ENCODE measurements at regions not wholly inside any gene's neighbourhood (a gene's known extent, or its start where the extent isn't known, plus 50 kb on each side); places are given as distances from the start of the nearest gene placed in this dataset.
"Not testable (repeated sequence)": the region's sequence is repeated elsewhere in the genome, so short reads cannot be mapped to it uniquely, and the experiment has no call there.

DNA sequence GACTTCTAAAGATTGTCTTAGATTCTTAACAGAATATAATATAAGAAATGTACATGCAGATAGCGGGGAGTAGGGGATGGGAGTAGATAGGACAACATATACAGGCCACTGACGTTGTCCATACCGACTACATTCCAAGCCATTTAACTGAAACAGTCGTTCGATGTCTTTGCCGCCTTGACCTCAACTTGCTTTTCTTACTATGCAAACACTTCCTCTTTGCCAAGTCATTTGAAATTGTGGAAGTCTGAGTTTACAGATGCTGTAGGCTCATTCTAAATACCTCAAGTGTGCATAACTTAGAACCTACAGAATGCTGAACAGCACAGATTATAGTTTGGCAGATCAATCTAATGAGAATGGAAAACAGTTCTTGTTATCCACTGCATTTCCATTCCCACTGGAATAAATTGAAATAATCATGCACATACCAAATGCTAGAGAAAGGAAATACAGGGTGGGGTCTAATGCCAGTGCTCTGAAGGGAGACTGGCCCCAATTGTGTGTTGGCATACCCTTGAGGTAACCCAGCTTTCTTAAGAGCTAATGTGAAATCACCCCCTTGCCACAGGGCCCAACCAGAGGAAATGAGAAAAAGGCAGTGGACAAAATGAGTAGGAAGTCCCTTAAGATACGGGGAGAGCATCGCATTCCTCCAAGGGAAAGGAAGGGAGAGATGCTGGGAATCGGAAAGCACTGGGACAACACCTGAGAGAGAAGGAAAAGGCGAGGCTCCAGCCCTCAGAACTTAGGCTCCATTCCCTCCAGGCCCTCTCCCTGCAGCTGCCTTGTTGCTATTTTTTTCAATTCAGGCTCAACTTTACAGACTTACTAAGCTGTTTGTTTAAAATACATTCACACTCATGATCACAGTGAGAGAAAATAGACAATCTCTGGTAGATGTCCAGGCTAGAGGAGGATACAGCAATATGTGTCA lies 380.9 kb upstream of the TMTC1 start:
- Histone ChIP-seq H3K9me3 (no peaks in the 10 kb centered on the region), H3K27me3 (peaks cover 12% of the 10 kb centered on the region), H3K36me3 (no peaks in the 10 kb centered on the region), H3K27ac (no peak overlapping the region), H3K4me3 (no peak overlapping the region), H3K4me1 (no peaks in the 10 kb centered on the region)
- TF ChIP-seq POLR2AphosphoS5 (IDR thresholded peaks at IDR 0.05) = no peak
- TF ChIP-seq, protein P1, sequence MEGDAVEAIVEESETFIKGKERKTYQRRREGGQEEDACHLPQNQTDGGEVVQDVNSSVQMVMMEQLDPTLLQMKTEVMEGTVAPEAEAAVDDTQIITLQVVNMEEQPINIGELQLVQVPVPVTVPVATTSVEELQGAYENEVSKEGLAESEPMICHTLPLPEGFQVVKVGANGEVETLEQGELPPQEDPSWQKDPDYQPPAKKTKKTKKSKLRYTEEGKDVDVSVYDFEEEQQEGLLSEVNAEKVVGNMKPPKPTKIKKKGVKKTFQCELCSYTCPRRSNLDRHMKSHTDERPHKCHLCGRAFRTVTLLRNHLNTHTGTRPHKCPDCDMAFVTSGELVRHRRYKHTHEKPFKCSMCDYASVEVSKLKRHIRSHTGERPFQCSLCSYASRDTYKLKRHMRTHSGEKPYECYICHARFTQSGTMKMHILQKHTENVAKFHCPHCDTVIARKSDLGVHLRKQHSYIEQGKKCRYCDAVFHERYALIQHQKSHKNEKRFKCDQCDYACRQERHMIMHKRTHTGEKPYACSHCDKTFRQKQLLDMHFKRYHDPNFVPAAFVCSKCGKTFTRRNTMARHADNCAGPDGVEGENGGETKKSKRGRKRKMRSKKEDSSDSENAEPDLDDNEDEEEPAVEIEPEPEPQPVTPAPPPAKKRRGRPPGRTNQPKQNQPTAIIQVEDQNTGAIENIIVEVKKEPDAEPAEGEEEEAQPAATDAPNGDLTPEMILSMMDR (IDR thresholded peaks at IDR 0.05) = no peak
- no peak for TF ChIP-seq EP300 (IDR thresholded peaks at IDR 0.05)
- TF ChIP-seq POLR2A (IDR thresholded peaks at IDR 0.05) = no peak
- no peak for DNase-seq (ENCODE audit: low spot score in 2 of 2)
- 76% methylated on average over 10 of the region's 10 CpGs for WGBS

DNA sequence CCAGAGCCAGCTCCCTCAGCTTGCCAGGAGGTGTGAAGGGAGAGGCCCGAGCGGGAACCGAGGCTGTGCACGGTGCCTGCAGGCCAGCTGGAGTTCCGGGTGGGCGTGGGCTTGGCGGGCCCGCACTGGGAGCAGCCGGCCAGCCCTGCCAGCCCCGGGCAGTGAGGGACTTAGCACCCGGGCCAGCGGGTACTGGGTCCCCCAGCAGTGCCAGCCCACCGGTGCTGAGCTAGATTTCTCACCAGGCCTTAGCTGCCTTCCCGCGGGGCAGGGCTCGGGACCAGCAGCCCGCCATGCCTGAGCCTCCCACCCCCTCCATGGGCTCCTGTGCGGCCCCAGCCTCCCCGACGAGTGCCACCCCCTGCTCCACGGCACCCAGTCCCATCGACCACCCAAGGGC lies 373.1 kb upstream of the TMTC1 start:
- no CpG with 5 or more reads among the region's 22 CpGs for WGBS
- not testable (repeated sequence) for H3K36me3 ChIP-seq; H3K4me1 ChIP-seq; H3K4me3 ChIP-seq; H3K27me3 ChIP-seq; H3K9me3 ChIP-seq; H3K27ac ChIP-seq; DNase-seq (ENCODE audit: low spot score in 2 of 2)

DNA sequence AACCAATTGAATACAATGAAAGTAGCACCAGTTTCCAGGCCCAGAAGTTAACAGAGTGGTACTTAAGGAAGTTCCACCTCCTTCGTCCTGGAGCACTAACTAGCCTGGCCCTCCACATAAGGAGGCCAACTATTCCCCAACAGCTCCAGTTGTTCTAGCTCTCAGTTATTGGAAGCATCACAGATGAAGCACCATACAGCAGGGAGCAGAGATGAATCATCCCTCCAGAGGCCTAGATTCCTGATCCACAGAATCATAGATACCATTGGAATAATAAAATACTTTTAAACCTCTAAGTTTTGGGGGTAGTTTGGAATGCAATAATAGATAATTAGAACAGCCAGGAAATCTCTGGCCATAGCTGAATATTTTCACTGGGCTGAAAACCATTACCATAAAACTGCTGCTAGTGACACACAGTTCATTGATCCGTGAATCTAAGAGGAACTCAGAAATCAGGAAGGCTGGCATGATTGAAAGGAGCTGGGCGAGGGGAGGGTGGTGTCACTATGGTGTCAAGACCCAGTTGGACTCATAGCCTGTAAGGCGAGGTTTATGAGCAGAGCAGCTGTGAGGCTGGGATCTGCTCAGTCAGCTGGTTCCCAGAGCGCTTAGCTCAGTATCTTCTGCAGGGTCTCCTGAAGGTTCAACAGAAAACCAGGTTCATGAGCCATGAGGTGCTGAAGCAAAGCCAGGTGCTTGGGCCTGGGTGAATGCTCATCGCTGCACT lies 371.4 kb upstream of the TMTC1 start:
- no peak overlapping the region for H3K27ac ChIP-seq
- 81% methylated on average over 5 of the region's 6 CpGs for WGBS
- no peak for TF ChIP-seq POLR2AphosphoS5 (IDR thresholded peaks at IDR 0.05)
- TF ChIP-seq EP300 (IDR thresholded peaks at IDR 0.05) = no peak
- TF ChIP-seq, protein P1 (IDR thresholded peaks at IDR 0.05) = no peak
- no peak for TF ChIP-seq POLR2A (IDR thresholded peaks at IDR 0.05)
- H3K4me1 ChIP-seq = no peaks in the 10 kb centered on the region
- no peak for DNase-seq (ENCODE audit: low spot score in 2 of 2)
- H3K9me3 ChIP-seq = no peaks in the 10 kb centered on the region
- H3K36me3 ChIP-seq = no peaks in the 10 kb centered on the region
- H3K27me3 ChIP-seq = no peaks in the 10 kb centered on the region
- H3K4me3 ChIP-seq = no peak overlapping the region

DNA sequence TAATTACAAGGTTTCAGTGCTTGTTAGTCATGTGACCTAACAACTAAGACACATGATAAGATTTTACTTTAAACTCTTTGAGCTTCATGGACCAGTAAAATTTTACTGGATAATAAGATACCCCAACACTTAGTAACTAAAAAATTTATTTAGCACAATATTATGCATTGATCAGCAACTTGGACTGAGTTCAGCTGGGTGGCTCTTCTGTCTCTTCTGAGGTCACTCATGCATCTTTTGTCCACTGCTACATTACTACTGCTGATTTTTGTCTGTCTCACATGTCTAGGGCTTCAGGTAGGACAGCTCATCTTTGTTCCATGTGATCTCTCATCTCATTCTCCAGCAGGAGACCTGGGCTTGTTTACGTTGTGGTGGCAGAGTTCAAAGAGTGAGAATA lies 370.2 kb upstream of the TMTC1 start:
- TF ChIP-seq POLR2A (IDR thresholded peaks at IDR 0.05) = no peak
- no peak for TF ChIP-seq EP300 (IDR thresholded peaks at IDR 0.05)
- TF ChIP-seq, protein P1 (IDR thresholded peaks at IDR 0.05) = no peak
- no peak for TF ChIP-seq POLR2AphosphoS5 (IDR thresholded peaks at IDR 0.05)
- WGBS = 95% methylated on average over 1 of the region's 1 CpG
- Histone ChIP-seq H3K4me1 (no peaks in the 10 kb centered on the region), H3K9me3 (no peaks in the 10 kb centered on the region), H3K27me3 (no peaks in the 10 kb centered on the region), H3K36me3 (no peaks in the 10 kb centered on the region), H3K27ac (no peak overlapping the region), H3K4me3 (no peak overlapping the region)
- no peak for DNase-seq (ENCODE audit: low spot score in 2 of 2)

DNA sequence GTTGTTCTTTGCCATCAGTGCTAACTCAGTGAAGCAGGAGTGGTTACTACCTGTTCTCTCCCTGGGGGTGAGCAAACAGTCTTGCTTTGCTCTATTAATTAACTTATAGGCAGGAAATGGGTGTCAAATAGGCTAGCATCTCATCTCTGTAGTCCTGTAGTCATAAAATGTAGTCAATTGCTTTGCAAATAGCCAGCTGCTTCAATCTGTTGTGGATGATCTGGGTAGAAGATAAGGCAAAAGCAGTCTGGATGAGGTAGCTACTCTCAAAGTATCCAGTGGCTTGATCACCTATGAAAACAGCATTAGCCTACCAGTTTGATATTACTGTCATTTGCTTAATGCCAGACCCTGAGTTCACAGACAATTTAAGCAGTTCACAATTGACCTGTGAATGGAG lies 369.0 kb upstream of the TMTC1 start:
- no peak for DNase-seq (ENCODE audit: low spot score in 2 of 2)
- no peak for TF ChIP-seq POLR2A (IDR thresholded peaks at IDR 0.05)
- no peak for TF ChIP-seq EP300 (IDR thresholded peaks at IDR 0.05)
- TF ChIP-seq, protein P1 (IDR thresholded peaks at IDR 0.05) = no peak
- TF ChIP-seq POLR2AphosphoS5 (IDR thresholded peaks at IDR 0.05) = no peak
- no peaks in the 10 kb centered on the region for H3K36me3 ChIP-seq
- no peak overlapping the region for H3K27ac ChIP-seq
- no peaks in the 10 kb centered on the region for H3K9me3 ChIP-seq
- H3K27me3 ChIP-seq = no peaks in the 10 kb centered on the region
- H3K4me3 ChIP-seq = no peak overlapping the region
- no peaks in the 10 kb centered on the region for H3K4me1 ChIP-seq

All from suprapubic skin (tissue), 4 donors.